ENCODE measurements at regions not wholly inside any gene's neighbourhood (a gene's known extent, or its start where the extent isn't known, plus 50 kb on each side); places are given as distances from the start of the nearest gene placed in this dataset.

DNA sequence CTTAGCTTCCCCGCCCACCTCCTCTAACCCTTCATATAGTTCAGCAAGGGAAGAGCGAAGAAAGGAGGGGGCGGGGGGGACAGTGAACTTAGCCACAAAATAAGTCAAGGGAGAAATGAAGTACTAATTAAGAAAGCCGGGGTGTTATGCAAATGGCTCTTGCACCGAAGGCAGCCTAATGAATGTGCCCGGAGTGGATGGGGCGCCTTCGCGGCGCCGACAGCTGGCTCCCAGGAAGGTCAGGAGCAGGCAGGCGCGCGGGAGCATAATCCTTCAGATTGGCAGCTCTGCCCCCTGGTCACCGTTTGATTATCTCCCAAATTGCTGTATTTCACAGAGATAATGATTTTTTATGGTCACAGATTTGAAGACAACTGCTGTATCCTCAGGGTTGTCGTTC is 395.1 kb downstream of the TFAP2B start (continued):
- TF ChIP-seq NFXL1 (IDR thresholded peaks at IDR 0.05; ENCODE audit: borderline replicate concordance) = no peak
- no peak for TF ChIP-seq NR2C2 (IDR thresholded peaks at IDR 0.05; ENCODE audit: borderline replicate concordance, control insufficient read depth, insufficient read length, low read depth)
- no peak for TF ChIP-seq SP1 (IDR thresholded peaks at IDR 0.05; ENCODE audit: low read depth, low read length)
- no peak for TF ChIP-seq TAF1 (IDR thresholded peaks at IDR 0.05; ENCODE audit: borderline replicate concordance, low read depth, low read length)
- TF ChIP-seq NBN (IDR thresholded peaks at IDR 0.05) = no peak
- no peak for TF ChIP-seq E4F1 (IDR thresholded peaks at IDR 0.05; ENCODE audit: borderline replicate concordance, partially characterized antibody)
- no peak for TF ChIP-seq SREBF1 (IDR thresholded peaks at IDR 0.05; ENCODE audit: low read length)
- no peak for TF ChIP-seq BMI1 (IDR thresholded peaks at IDR 0.05; ENCODE audit: borderline replicate concordance)
- TF ChIP-seq, protein P1, sequence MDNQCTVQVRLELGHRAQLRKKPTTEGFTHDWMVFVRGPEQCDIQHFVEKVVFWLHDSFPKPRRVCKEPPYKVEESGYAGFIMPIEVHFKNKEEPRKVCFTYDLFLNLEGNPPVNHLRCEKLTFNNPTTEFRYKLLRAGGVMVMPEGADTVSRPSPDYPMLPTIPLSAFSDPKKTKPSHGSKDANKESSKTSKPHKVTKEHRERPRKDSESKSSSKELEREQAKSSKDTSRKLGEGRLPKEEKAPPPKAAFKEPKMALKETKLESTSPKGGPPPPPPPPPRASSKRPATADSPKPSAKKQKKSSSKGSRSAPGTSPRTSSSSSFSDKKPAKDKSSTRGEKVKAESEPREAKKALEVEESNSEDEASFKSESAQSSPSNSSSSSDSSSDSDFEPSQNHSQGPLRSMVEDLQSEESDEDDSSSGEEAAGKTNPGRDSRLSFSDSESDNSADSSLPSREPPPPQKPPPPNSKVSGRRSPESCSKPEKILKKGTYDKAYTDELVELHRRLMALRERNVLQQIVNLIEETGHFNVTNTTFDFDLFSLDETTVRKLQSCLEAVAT (IDR thresholded peaks at IDR 0.05) = no peak

- Histone ChIP-seq H3K4me2 (ENCODE audit: control insufficient read depth, insufficient read depth) (no peak overlapping the region), H3K36me3 (ENCODE audit: control insufficient read depth in 2 of 2, insufficient read depth in 2 of 2, low read length in 1 of 2) (no peaks in the 10 kb centered on the region), H3K4me3 (no peak overlapping the region), H3K79me2 (ENCODE audit: control insufficient read depth, insufficient read depth, low read length) (no peaks in the 10 kb centered on the region), H4K20me1 (ENCODE audit: control insufficient read depth, insufficient read depth) (no peaks in the 10 kb centered on the region; the same call in 1 of the 2 replicates), H3K9me3 (replicated peaks; ENCODE audit: control insufficient read depth, insufficient read depth, low read length) (no peaks in the 10 kb centered on the region), H2AFZ (ENCODE audit: control insufficient read depth, low read depth, low read length) (no peak overlapping the region), H3K4me1 (ENCODE audit: control insufficient read depth, insufficient read depth, low read length) (no peaks in the 10 kb centered on the region), H3K27me3 (replicated peaks in 1 of 2; ENCODE audit: control insufficient read depth in 2 of 2, insufficient read depth in 2 of 2, low read length in 1 of 2) (no peaks in the 10 kb centered on the region), H3K9ac (ENCODE audit: control insufficient read depth, insufficient read depth, low read length) (no peak overlapping the region), H3K27ac (ENCODE audit: control insufficient read depth, insufficient read depth) (no peak overlapping the region)
- DNase-seq (ENCODE audit: low read depth, low spot score) = no peak
- SMC1A ChIA-PET (ENCODE audit: uncharacterized antibody, unreplicated experiment) = no interaction called here
- WGBS (ENCODE audit: insufficient coverage, insufficient replicate concordance, low lambda C conversion rate, missing lambda C conversion rate) = 37% methylated on average over 4 of the region's 4 CpGs
- no TSS peak for BruUV-seq (replicated peaks)
- CTCF ChIA-PET = no interaction called here
- POLR2A ChIA-PET = interaction anchor here (0.5 kb wide), 1 partner anchor 384 kb away, joined by 3 read pairs; no protein-coding TSS in a partner anchor
- no peak for FAIRE-seq
- TF ChIP-seq RFX5 (IDR thresholded peaks at IDR 0.05; ENCODE audit: low read depth, low read length) (no peak), JUNB (IDR thresholded peaks at IDR 0.05) (no peak), SP1 (IDR thresholded peaks at IDR 0.05; ENCODE audit: low read depth, low read length) (no peak)
- intact Hi-C loops (cut with micrococcal nuclease; ENCODE audit: unreplicated experiment) = no loop called here
- no peak for ATAC-seq
- RAD21 ChIA-PET (ENCODE audit: unreplicated experiment) = no interaction called here
- in situ Hi-C loops (cut with MboI) = no loop called here
Measured at GRCh38 chr6:51214442-51214841, 395.8 kb downstream of the TFAP2B start.

Measured in GM12878 (cell line).